ENCODE measurements at regions not wholly inside any gene's neighbourhood (a gene's known extent, or its start where the extent isn't known, plus 50 kb on each side); places are given as distances from the start of the nearest gene placed in this dataset.
"Not testable (repeated sequence)": the region's sequence is repeated elsewhere in the genome, so short reads cannot be mapped to it uniquely, and the experiment has no call there.

DNA sequence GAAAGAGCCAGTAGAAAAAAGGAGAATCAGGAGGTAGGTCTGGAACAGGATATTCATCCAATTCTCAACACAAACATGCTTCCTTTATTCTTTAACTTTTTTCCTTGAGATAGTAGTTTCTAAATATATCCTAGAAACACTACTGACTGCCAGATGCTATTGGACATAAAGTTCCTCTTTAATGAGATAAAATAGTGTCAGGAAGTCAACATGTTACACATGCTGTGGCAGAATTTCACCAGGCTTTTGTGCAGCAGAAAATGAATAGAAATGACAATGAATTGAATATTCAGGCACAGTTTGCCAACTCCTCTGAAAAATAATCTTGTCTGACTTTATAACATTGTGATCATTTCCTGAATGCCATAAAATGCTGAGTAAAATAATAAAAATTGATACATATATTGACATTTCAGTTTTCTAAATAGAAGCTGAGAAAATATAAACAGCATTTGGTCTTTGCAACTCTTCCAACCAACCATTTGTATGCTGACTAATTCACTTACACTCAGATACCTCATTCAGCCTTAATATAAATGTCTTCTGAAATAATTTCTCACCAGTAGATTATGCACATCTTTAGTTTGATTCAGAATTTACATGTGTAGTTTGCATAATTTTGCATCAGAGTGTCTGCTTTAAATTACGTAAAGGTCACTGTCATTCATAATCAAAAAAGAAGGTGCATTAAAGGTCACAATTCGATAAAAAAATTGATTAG, 486.1 kb upstream of the ADGRL2 start:
- no peak for DNase-seq

DNA sequence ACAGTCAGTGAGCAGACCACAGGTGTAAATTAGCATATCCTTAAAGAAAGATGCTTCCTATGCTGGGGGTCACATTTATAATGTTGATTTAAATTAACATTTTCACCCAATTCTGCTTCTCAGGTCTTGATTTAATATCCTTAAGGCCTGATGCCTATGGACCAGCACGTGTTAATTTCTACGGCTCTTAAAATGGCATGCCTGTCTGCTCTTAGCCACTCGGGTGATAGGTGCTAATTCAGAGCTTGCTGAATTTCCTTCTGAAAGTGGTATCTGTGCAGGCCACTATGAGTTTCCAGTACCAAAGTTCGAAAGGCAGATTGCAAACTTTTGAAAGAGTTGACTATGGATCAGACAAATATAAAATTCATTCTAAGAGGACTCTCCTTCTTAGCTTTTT, 487.4 kb upstream of the ADGRL2 start:
- no peak for DNase-seq

DNA sequence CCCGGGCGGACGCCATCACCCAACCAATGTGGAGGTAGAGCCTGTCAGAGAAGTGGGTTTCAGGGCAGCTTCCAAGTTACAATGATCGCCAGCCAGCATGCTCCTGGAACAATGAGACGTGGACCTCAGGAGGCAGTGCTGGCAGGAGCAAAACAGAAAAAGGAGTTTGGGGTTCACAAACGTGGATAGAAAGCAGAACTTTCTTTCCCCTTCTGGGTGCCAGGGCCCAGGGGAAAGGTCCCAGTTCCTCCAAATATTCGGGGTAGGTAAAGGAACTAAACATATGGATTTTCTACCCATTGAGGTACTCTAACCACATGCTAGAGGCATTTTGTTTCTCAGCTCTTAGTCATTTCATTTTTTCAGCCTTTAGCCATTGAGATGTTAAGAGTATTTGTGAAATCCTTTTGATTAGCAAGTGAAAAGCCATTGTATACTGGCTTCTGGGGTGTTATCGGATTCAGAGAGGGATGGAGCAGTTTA, 488.4 kb upstream of the ADGRL2 start:
- DNase-seq = no peak

DNA sequence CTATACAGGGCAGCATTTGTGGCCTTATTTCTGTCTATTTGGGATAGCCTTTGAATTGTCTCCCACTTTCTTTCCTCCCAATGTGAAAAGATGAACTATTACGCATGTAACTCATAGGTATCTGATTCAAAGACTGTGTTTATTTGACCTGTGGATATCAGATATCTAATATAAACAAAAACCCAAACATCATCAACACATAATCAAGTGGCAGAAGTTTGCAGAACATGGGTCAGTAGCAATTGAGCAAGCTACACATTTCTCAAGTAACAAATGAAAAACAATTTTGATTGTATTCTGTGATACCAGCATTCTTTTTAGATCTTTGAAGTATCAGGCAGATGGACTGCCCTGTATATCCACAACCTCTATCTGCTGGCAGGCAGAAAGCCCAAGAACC, 490.5 kb upstream of the ADGRL2 start:
- no peak for DNase-seq

DNA sequence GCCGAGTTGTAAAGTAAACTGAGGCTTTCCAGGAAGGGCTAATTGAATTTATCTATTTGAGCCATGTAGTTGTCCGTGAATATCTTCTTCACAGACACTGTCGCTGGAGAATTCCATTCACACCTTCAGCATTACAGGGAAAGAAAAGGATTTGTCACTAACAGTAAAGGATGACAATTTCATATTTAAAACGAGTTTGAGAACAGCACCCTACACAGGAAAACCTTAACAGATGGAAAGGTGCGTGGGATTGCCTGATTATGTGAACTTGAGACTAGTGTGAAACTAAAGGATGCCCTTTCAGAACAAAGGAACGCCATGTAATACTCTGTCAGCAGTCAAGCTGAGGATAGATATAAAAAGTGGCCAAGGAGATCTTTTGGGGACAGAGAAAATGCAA, 492.5 kb upstream of the ADGRL2 start:
- DNase-seq = no peak

DNA sequence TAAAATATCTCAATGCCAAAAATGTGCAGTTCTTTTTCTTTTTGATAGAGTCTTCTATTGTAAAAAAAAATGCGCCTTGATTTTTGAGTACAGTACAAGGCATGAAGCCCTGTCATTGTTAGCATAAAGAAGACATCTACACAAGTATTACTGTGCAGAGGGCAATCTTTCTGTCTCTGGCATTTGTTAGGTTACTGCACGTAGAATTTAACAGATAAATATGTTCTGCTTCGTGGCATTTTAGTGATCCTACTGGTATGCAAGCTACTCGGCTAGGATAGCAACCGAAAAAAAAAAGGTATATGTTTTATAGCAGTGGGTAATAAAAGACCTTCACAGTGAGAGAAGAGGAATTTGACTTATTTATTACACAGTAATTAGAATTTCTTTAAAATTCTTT, 492.9 kb upstream of the ADGRL2 start:
- DNase-seq = no peak

DNA sequence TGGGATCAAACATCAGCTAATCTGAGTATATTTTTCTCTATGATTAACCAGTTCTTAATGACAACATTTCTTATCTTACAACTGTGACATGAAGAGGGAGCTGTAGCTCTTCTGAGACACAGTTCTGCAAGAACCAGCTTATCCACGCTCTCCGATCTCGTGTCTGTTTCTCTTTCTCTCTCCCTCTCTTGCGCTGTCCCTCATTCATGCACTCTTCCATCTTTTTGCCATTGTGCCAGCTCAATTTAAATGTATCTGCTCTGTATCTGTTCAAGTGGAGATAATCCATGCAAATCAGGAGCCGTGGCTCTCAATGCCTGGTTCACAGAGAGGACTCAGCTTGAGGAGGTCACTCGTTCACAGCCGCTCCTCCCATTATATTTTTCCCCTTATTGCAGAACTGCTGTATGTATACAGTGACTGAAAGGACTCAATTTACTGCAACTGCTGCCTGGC, 494.7 kb upstream of the ADGRL2 start:
- peak; percentile 70 for DNase-seq

DNA sequence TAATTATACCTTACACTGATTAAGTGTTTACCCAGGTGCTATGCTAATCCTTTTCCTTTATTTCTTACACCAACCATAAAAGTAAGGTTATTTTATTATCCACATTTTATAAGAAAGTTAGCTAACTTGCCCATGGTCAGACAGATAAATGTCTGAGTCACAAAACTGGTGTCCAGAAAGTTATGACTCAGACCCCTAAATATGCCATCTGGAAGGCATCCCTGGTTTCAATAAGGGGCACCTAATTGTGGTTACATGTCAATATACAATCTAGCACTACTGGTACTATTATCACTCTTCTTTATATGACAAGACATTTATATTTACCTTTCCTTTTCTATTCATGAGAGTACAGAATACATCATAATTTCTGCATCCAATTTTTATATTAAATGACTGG, 496.5 kb upstream of the ADGRL2 start:
- no peak for DNase-seq

DNA sequence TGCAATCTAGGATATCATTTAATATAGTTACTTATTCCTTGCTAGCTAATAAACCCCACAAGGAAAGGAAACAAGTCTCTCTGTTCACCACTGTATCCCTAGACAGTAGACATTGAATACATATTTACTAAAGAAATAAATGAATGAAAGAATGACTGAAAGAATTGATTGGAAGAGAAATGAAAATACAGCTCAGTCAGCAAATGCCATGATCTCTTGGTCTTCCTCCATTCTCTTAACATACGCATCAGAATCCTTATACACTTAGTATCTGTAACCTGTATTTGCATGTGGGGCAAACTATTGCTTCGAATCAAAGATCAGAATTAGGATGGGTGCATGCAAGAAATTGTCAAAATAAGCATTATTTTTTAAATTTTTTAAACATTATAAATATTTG, 500.8 kb upstream of the ADGRL2 start:
- DNase-seq = no peak

DNA sequence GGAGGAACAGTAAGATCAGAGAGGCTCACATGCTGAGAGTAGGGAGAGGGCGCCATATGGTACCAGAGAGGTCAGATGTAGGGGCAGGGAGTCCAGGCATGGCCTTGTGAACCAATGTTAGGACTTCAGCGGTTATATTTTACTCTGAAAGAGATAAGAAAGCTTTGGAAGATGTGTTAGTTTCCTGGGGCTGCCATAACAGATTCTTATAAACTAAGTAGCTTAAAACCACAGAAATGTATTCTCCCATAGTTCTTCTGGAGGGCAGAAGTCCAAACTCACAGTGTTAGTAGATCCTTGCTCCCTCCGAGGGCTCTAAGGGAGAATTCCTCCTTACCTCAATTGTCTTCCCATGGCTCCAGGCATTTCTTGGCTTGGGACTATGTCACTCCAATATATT, 502.5 kb upstream of the ADGRL2 start:
- no peak for DNase-seq

DNA sequence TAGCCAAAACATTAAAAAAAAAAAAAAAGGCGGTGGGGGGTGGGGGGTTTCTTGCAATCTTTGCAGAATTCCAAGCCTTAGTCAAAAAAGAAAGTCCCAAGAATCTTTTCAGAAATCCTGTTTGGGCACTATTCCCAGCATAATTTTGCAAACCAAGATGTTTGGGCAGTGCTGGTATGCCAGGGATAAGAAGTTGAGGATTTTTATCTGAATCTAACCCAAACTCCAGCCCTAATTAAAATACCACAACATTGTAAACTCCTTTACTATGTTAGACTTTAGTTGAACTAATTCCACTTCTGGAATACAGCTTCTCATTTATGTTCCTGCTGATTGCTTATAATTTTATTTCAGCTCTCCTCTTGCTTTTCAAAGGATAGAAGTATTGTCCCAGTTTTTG, 504.1 kb upstream of the ADGRL2 start:
- no peak for DNase-seq

DNA sequence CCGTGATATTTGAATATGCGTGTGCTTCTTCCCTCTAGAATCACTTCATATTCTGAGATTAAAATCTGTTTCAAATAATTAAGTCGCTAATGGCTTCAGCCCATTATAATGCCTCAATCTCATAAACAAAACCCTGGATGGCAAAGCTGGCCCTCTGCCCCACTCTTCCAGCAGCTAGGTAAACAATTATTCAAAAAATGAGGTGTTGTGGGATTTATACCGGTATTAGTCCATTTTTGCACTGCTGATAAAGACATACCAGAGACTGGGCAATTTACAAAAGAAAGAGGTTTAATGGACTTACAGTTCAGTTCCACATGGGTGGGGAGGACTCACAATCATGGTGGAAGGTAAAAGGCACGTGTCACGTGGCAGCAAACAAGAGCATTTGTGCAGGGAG, 510.4 kb upstream of the ADGRL2 start:
- DNase-seq = no peak

DNA sequence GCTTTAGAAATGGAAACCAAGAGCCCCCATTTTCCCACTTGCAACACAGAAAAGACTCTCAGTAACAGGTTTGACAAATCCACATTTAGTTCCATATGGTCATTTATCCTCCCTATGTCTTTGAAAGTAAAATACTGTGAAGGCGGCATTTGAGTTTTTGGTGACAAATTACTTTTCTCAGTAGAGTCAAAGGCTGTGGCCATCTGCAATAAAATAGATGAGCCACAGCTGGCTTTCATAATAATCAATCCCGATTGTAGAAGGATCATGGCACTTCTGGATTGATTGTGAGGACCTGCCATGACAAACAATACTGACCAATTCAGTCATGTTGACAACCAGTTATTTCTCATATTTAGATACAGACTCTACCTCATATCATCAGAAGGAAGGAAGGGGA, 512.0 kb upstream of the ADGRL2 start:
- no peak for DNase-seq

DNA sequence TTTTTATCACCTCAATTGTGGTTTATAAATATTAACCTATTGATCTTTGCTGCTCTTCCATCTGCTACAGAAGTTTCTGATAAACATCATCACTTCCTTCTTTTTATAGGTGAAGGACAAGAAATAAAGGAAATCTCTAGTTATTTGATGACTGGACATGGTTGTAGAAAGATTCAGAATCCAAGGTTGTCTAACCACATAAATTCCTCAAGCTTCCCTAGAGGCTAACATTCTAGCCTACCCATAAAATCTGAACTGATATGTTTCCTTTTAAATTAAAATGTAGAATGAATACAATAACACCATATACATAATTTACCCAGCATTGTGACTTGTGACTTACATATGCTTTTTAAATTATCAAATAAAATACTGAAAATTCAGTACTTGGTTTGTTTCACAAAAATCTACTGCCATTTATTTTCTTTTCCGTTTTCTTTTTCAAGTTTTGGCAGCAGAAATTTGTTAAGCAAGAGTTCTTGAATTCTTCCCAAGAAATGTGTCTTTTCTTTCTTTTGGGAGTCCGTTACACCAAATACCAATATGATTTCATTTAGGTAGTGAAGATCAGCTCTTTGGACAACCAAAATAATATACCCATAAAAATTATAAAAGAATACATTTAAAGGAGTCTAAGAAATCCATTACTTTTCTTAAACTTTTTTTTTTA, 513.2 kb upstream of the ADGRL2 start:
- no peak for DNase-seq

DNA sequence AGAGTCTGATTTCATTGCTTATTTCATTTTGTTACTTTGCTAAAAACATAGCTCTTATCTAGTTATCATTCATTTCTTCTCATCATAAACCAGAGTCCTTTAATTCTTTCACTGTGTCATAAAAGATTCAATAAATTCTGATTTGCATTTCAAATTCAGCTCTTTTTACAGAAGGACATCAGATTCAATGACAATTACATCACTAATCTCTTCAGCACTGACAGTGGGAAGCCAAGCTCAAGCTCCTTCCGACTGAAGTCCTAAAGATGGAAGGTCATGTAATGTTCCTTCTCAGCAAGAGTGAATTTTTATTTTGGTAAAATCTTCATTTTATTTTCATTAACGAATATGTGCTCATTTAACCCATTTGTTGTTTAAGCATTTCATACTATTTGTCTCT, 530.7 kb upstream of the ADGRL2 start:
- DNase-seq = no peak

DNA sequence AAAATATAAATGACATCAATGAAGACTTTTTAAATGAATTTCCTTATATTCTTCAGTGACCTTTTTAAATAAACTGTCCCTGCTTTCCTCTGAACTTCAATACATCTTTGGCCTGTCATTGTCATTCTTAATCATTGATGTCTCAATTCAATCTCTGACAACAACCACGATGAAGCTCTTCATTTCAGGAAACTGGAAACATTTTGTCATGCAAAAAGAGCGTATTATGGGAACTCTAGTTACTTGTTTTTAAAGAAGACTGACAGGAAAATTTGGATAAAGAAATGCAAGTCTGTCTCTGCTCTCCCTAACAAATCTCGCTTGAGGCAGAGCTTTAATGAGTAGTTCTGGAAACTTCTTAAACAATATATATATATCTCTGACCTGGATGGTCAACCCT, 535.8 kb upstream of the ADGRL2 start:
- DNase-seq = no peak

DNA sequence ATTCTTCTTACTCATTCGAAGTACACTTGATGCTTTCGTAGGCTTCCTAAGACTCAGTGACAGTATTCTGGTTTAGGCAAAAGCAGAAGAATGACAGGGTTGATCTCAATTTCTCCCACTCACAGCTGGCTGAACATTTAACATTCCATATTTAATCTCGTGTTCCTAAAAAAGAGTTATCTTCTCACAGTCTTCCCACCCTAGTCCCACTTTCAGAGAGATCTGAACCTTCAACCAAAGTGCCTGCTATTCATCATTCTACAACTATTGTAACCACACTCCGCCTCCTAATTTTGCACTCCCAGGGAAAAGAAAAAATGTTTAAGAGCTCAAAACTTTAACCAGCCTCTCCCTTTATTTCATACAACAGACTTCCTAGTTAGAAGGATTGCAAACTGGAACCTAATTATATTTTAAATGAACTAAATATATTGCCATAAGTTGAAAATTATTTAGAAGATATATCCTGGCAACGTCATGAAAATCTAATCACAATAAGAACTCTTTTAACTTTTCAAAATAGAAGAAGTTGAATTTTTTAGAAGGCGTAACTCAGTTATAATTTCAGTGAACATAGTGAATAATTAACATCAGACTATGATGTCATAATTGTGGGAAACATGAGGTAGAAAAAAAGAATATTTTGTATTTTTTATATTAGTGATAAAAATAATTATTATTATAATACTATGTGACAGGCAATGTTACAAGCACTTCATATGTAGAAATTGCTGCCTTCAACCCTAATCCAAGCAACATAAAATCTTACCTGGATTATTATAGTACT, 540.9 kb upstream of the ADGRL2 start:
- no peak for DNase-seq

DNA sequence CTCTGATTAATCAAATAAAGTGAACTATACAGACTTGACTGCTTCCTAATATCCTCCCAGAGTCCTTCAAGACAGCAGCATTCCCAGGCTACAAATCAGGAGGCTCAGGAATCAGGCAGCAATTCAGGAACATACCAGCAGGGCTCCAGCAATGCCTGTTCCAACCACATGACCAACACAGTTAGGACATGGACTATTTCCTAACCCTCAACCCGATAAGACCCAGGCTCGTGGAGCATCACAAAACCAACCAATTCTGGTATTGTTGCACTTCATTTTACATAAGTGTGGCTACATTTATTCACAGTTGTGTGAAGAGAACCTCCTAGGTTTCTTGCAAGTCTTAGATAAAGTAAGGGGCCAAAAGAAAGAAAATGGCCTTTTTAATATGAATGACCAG, 546.2 kb upstream of the ADGRL2 start:
- no peak for DNase-seq

DNA sequence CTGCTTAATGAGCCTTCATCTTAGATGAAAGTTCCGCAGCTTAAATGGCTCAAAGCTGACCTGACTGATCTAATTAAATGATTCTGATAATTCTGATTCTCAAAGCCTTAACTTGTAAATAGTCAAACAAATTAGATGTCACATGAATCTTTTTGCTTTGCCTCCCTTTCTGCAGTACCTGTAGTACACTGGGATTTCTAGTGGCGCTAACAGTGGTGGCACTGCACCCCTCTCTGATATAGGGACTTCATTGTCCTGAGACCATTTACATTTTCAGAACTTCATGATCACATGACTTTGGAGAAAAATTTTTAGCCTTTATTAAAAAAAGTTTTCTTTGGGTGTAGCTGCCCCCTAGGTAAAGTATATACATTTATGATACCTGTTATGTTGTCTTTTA, 546.7 kb upstream of the ADGRL2 start:
- no peak for DNase-seq

DNA sequence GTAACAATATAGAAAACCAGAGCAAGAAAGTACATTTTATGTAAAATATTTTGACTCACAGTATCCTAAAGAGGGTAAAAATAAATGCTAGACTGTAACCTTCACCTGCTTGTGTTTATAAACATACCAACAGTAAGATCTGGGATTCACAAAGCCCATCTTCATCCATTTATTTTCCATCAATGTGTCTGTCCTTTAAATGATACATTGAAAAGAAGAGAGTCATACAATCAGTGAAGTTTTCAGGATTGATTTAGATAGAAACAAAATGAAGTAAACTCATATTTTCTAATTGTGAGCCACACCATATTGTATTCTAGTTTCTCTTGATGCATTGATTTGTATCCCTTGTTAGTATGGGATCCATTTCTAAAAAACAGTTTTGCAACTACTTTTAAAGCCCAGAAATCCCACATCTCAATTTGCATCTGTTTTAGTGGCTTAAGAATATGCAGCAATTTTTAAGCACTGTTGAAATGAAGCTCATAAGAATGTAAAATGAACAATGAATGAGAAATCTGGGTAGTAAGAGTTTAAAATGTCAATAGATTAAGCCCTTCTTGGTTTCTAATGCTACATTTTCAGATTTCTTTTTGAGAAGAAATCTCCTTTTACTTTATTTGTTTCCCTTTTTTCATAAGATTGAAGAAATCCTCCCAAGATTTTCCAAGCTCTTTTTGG, 548.1 kb upstream of the ADGRL2 start:
- DNase-seq = no peak

DNA sequence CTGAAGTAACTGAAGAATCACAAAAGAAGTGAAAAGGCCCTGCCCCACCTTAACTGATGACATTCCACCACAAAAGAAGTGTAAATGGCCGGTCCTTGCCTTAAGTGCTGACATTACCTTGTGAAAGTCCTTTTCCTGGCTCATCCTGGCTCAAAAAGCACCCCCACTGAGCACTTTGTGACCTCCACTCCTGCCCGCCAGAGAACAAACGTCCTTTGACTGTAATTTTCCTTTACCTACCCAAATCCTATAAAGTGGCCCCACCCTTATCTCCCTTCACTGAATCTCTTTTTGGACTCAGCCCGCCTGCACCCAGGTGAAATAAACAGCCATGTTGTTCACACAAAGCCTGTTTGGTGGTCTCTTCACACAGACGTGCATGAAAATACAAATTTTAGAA, 549.9 kb upstream of the ADGRL2 start:
- DNase-seq = not testable (repeated sequence)

DNA sequence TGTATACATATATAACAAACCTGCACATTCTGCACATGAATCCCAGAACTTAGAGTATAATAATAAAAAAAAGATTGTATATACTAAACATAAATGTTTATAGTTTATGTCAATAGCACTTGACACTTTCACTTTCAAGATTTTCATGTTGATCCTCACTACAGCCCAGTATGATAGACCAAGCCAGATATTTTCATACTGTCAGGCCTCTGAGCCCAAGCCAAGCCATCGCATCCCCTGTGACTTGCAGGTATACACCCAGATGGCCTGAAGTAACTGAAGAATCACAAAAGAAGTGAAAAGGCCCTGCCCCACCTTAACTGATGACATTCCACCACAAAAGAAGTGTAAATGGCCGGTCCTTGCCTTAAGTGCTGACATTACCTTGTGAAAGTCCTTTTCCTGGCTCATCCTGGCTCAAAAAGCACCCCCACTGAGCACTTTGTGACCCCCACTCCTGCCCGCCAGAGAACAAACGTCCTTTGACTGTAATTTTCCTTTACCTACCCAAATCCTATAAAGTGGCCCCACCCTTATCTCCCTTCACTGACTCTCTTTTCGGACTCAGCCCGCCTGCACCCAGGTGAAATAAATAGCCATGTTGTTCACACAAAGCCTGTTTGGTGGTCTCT, 555.5 kb upstream of the ADGRL2 start:
- not testable (repeated sequence) for DNase-seq

DNA sequence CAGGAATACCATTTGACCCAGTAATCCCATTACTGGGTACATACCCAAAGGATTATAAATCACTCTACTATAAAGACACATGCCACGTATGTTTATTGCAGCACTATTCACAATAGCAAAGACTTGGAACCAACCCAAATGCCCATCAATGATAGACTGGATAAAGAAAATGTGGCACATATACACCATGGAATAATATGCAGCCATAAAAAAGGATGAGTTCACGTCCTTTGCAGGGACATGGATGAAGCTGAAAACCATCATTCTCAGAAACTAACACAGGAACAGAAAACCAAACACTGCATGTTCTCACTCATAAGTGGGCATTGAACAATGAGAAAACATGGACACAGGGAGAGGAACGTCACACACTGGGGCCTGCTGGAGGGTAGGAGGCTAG, 556.1 kb upstream of the ADGRL2 start:
- not testable (repeated sequence) for DNase-seq

Measured in right hindlimb (tissue), 1 donor.